Heart left ventricle (tissue), 13 donors: ENCODE measurements at regions not wholly inside any gene's neighbourhood (a gene's known extent, or its start where the extent isn't known, plus 50 kb on each side); places are given as distances from the start of the nearest gene placed in this dataset.
"Not testable (repeated sequence)": the region's sequence is repeated elsewhere in the genome, so short reads cannot be mapped to it uniquely, and the experiment has no call there.

Experiments
- POLR2A ChIP-seq, 2 donors: fragments of 450-650 bp; IDR thresholded peaks; one replicate each; pipeline ENCODE4 v1.6.1; 2017; ENCODE audit warnings: antibody characterized with exemption in 2 of 2, mild to moderate bottlenecking in 2 of 2, moderate library complexity in 2 of 2
- TF ChIP-seq, protein P1 (sequence below), 12 donors: fragments of 200-600 bp; sonication (generic) in 4 of 12; IDR thresholded peaks; one replicate each; pipeline versions ENCODE4 v1.5.0 to v1.8.0; 2018 to 2022; ENCODE audit warnings: antibody characterized with exemption in 12 of 12, mild to moderate bottlenecking in 5 of 12
- donor health status: ischemic (EF 13 %, LVEDD 7.1; RV severe dilation, severe dysfunction).
- donor health status: DM: no; HTN: yes; CAD: no.
- donor health status: DM: no; HTN: no; CAD: no.
- donor health status: ischemic (EF 25% LVEDD 6.9; RV normal size, moderate dysfunction).
- donor health status: ischemic (EF 25% LVEDD 5.7; RV mildly dilated, moderate dysfunction).
- donor health status: ischemic (EF 35%, LVEDD 5.7; RV mildly dilated, moderate dysfunction).
- donor health status: nonischemic (EF 11% LVEDD 7.7; RV severe dilation, severe dysfunction).
- donor health status: DM: yes; HTN: yes; CAD: no.
- donor health status: PGD.
- donor health status: ischemic (EF 29% LVEDD 5.4; RV normal size, mild dysfunction).
- donor health status: nonischemic (EF 23%, LVEDD 6.1; RV moderate dilation, normal function).

- TF ChIP-seq, protein P1, sequence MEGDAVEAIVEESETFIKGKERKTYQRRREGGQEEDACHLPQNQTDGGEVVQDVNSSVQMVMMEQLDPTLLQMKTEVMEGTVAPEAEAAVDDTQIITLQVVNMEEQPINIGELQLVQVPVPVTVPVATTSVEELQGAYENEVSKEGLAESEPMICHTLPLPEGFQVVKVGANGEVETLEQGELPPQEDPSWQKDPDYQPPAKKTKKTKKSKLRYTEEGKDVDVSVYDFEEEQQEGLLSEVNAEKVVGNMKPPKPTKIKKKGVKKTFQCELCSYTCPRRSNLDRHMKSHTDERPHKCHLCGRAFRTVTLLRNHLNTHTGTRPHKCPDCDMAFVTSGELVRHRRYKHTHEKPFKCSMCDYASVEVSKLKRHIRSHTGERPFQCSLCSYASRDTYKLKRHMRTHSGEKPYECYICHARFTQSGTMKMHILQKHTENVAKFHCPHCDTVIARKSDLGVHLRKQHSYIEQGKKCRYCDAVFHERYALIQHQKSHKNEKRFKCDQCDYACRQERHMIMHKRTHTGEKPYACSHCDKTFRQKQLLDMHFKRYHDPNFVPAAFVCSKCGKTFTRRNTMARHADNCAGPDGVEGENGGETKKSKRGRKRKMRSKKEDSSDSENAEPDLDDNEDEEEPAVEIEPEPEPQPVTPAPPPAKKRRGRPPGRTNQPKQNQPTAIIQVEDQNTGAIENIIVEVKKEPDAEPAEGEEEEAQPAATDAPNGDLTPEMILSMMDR (IDR thresholded peaks at IDR 0.05): not testable (repeated sequence)
- TF ChIP-seq POLR2A (IDR thresholded peaks at IDR 0.05): not testable (repeated sequence)
Observed at GRCh38 chr1:22336696-22337545, 114.7 kb upstream of the ZBTB40 start.
